Ovary (tissue), 3 donors: ENCODE measurements at regions not wholly inside any gene's neighbourhood (a gene's known extent, or its start where the extent isn't known, plus 50 kb on each side); places are given as distances from the start of the nearest gene placed in this dataset.

Experiments
- CTCF ChIP-seq, 3 donors: fragments of 450-650 bp in 2 of 3; fragments of 200-600 bp in 1 of 3; IDR thresholded peaks; one replicate each; pipeline versions ENCODE4 v1.5.1 to v1.8.0; 2016 to 2022; ENCODE audit warnings: antibody characterized with exemption in 3 of 3, mild to moderate bottlenecking in 1 of 3
- EP300 ChIP-seq: sonication (generic); formaldehyde crosslinking; IDR thresholded peaks from one replicate; pipeline ENCODE4 v1.6.1; 2017; ENCODE audit warnings: antibody characterized with exemption
- POLR2A ChIP-seq: fragments of 450-650 bp; IDR thresholded peaks from one replicate; pipeline ENCODE4 v1.6.1; 2017; ENCODE audit warnings: antibody characterized with exemption, mild to moderate bottlenecking, moderate library complexity
- donor health status: DM: no; HTN: no; CAD: no.

GRCh38 chr4:137685357-137685756, 153.1 kb upstream of the PCDH18 start:
- TF ChIP-seq CTCF (IDR thresholded peaks at IDR 0.05) (no peak), EP300 (no peak), POLR2A (no peak)
